ENCODE measurements at regions not wholly inside any gene's neighbourhood (a gene's known extent, or its start where the extent isn't known, plus 50 kb on each side); places are given as distances from the start of the nearest gene placed in this dataset.

- no peak for DNase-seq (ENCODE audit: low read depth)
These were observed 249.8 kb upstream of the PPP2R2D start for GRCh38 chr10:131650771-131651673.

GRCh38 chr10:131651674-131652437, 249.0 kb upstream of the PPP2R2D start:
- no peak for DNase-seq (ENCODE audit: low read depth)

GRCh38 chr10:131652438-131653139, 248.2 kb upstream of the PPP2R2D start:
- no peak for DNase-seq (ENCODE audit: low read depth)

- no peak for DNase-seq (ENCODE audit: low read depth)
These were observed 247.7 kb upstream of the PPP2R2D start for GRCh38 chr10:131653140-131653539.

- DNase-seq (ENCODE audit: low read depth) = no peak
These were observed 247.0 kb upstream of the PPP2R2D start for GRCh38 chr10:131653554-131654470.

- DNase-seq (ENCODE audit: low read depth) = no peak
These were observed 246.2 kb upstream of the PPP2R2D start for GRCh38 chr10:131654471-131655087.

- no peak for DNase-seq (ENCODE audit: low read depth)
These were observed 245.5 kb upstream of the PPP2R2D start for GRCh38 chr10:131655101-131655849.

- no peak for DNase-seq (ENCODE audit: low read depth)
These were observed 244.8 kb upstream of the PPP2R2D start for GRCh38 chr10:131656009-131656408.

- no peak for DNase-seq (ENCODE audit: low read depth)
These were observed 244.4 kb upstream of the PPP2R2D start for GRCh38 chr10:131656431-131656841.

- no peak for DNase-seq (ENCODE audit: low read depth)
These were observed 243.4 kb upstream of the PPP2R2D start for GRCh38 chr10:131657318-131657984.

- no peak for DNase-seq (ENCODE audit: low read depth)
These were observed 242.8 kb upstream of the PPP2R2D start for GRCh38 chr10:131657985-131658330.

- DNase-seq (ENCODE audit: low read depth) = no peak
These were observed 242.2 kb upstream of the PPP2R2D start for GRCh38 chr10:131658476-131659110.

- no peak for DNase-seq (ENCODE audit: low read depth)
These were observed 240.4 kb upstream of the PPP2R2D start for GRCh38 chr10:131660427-131660826.

GRCh38 chr10:131662851-131663250, 238.0 kb upstream of the PPP2R2D start:
- no peak for DNase-seq (ENCODE audit: low read depth)

- DNase-seq (ENCODE audit: low read depth) = no peak
These were observed 237.5 kb upstream of the PPP2R2D start for GRCh38 chr10:131663351-131663750.

GRCh38 chr10:131666091-131666490, 234.7 kb upstream of the PPP2R2D start:
- DNase-seq (ENCODE audit: low read depth) = no peak

GRCh38 chr10:131667047-131667446, 233.8 kb upstream of the PPP2R2D start:
- no peak for DNase-seq (ENCODE audit: low read depth)

- no peak for DNase-seq (ENCODE audit: low read depth)
These were observed 233.2 kb upstream of the PPP2R2D start for GRCh38 chr10:131667561-131667960.

GRCh38 chr10:131668903-131669302, 231.9 kb upstream of the PPP2R2D start:
- no peak for DNase-seq (ENCODE audit: low read depth)

Data from LHCN-M2 (cell line).